Neural progenitor cell (in vitro differentiated cells): ENCODE measurements at regions not wholly inside any gene's neighbourhood (a gene's known extent, or its start where the extent isn't known, plus 50 kb on each side); places are given as distances from the start of the nearest gene placed in this dataset.

ENCODE experiments used
- DNase-seq: peaks from one replicate; pipeline ENCODE4 v3.0.0-alpha.2; 2016; ENCODE audit warnings: low spot score
- H2AFZ ChIP-seq: fragments of 200-600 bp; sonication (generic); replicated peaks from 2 replicates; pipeline ENCODE4 v1.6.1; 2016; ENCODE audit warnings: antibody characterized with exemption
- H3F3A ChIP-seq: fragments of 200-600 bp; sonication (generic); 2 replicates; pipeline ENCODE4 v1.6.1; 2016; ENCODE audit warnings: antibody characterized with exemption, low read depth
- H3K27ac ChIP-seq: fragments of 200-600 bp; sonication (generic); 2 replicates; pipeline ENCODE4 v1.5.1; 2016; ENCODE audit warnings: mild to moderate bottlenecking
- H3K27me3 ChIP-seq: fragments of 200-600 bp; sonication (generic); 2 replicates; pipeline ENCODE4 v1.6.1; 2016; ENCODE audit warnings: mild to moderate bottlenecking, moderate library complexity
- H3K36me3 ChIP-seq: fragments of 200-600 bp; sonication (generic); 2 replicates; pipeline ENCODE4 v1.5.1; 2016
- H3K4me1 ChIP-seq: fragments of 200-600 bp; sonication (generic); 2 replicates; pipeline ENCODE4 v1.6.1; 2016; ENCODE audit warnings: mixed run types
- H3K4me2 ChIP-seq: fragments of 200-600 bp; sonication (generic); 2 replicates; pipeline ENCODE4 v1.6.1; 2016
- H3K4me3 ChIP-seq: fragments of 200-600 bp; sonication (generic); 2 replicates; pipeline ENCODE4 v1.5.1; 2016
- H3K79me2 ChIP-seq: fragments of 200-600 bp; sonication (generic); 2 replicates; pipeline ENCODE4 v1.6.1; 2016; ENCODE audit warnings: low read depth
- H3K9ac ChIP-seq: fragments of 200-600 bp; sonication (generic); 2 replicates; pipeline ENCODE4 v1.6.1; 2016
- H3K9me3 ChIP-seq: fragments of 200-600 bp; sonication (generic); 2 replicates; pipeline ENCODE4 v1.5.1; 2016; ENCODE audit warnings: low read depth
- H4K20me1 ChIP-seq: fragments of 200-600 bp; sonication (generic); 2 replicates; pipeline ENCODE4 v1.6.1; 2016; ENCODE audit warnings: low read depth
- H3K27ac Mint-ChIP-seq: 3 replicates; pipeline ENCODE4 v1.8.0; 2021; ENCODE audit warnings: mixed read lengths
- H3K27me3 Mint-ChIP-seq: 2 replicates; pipeline ENCODE4 v1.8.0; 2022; ENCODE audit warnings: low read depth, mild to moderate bottlenecking, inconsistent platforms, moderate library complexity, mixed read lengths; ENCODE audit not compliant: insufficient read depth
- H3K36me3 Mint-ChIP-seq: 3 replicates; pipeline ENCODE4 v1.8.0; 2021; ENCODE audit warnings: mixed read lengths
- H3K4me1 Mint-ChIP-seq: 3 replicates; pipeline ENCODE4 v1.8.0; 2021; ENCODE audit warnings: mixed read lengths
- H3K4me3 Mint-ChIP-seq: 3 replicates; pipeline ENCODE4 v1.8.0; 2021; ENCODE audit warnings: mild to moderate bottlenecking, moderate library complexity, mixed read lengths
- H3K9me3 Mint-ChIP-seq: 3 replicates; pipeline ENCODE4 v1.8.0; 2020; ENCODE audit warnings: mixed read lengths
- EZH2 ChIP-seq: fragments of 200-600 bp; sonication (generic); IDR thresholded peaks from 2 replicates; pipeline ENCODE4 v1.6.1; 2017; ENCODE audit warnings: antibody characterized with exemption, mild to moderate bottlenecking, moderate library complexity
- EZH2phosphoT487 ChIP-seq: fragments of 200-600 bp; sonication (generic); IDR thresholded peaks from 2 replicates; pipeline ENCODE4 v1.6.1; 2017; ENCODE audit warnings: antibody characterized with exemption
- TF ChIP-seq, protein P1 (sequence below): fragments of 200-600 bp; sonication (generic); IDR thresholded peaks from 2 replicates; pipeline ENCODE4 v1.5.1; 2017; ENCODE audit warnings: antibody characterized with exemption, mild to moderate bottlenecking

DNA sequence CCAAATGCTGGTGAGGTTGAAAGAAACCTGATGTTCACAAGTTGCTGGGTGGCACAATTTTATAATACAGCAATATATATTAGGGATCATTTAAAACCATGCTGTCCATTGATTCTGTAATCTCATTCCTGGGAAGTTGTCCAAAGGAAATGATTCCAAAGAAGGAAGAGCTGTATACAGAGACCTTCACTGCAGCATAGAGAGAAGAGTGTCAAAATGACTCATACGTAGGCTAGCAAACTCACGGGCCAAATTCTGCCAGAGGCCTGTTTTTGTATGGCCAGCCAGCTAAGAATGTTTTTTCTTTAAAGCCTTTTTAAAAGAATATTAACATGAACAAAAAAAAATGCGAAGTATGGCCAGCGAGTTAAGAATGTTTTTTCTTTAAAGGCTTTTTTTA, 69.2 kb upstream of the MED13L start:
- Histone ChIP-seq H3K27me3 (no peaks in the 10 kb centered on the region), H3F3A (peaks cover 9% of the 10 kb centered on the region), H4K20me1 (no peaks in the 10 kb centered on the region), H3K9me3 (no peaks in the 10 kb centered on the region), H2AFZ (no peak overlapping the region), H3K4me2 (peak overlapping the region; percentile 48), H3K36me3 (no peaks in the 10 kb centered on the region), H3K27ac (no peak overlapping the region), H3K9ac (no peak overlapping the region), H3K4me1 (peaks cover 13% of the 10 kb centered on the region), H3K79me2 (no peaks in the 10 kb centered on the region), H3K4me3 (no peak overlapping the region)
- no peak for DNase-seq
- Mint-ChIP-seq H3K27ac (no peak overlapping the region), H3K4me1 (peaks cover 19% of the 10 kb centered on the region), H3K36me3 (peaks cover 2% of the 10 kb centered on the region), H3K27me3 (peaks cover 11% of the 10 kb centered on the region), H3K4me3 (no peak overlapping the region), H3K9me3 (peaks cover 19% of the 10 kb centered on the region)
- TF ChIP-seq, protein P1, sequence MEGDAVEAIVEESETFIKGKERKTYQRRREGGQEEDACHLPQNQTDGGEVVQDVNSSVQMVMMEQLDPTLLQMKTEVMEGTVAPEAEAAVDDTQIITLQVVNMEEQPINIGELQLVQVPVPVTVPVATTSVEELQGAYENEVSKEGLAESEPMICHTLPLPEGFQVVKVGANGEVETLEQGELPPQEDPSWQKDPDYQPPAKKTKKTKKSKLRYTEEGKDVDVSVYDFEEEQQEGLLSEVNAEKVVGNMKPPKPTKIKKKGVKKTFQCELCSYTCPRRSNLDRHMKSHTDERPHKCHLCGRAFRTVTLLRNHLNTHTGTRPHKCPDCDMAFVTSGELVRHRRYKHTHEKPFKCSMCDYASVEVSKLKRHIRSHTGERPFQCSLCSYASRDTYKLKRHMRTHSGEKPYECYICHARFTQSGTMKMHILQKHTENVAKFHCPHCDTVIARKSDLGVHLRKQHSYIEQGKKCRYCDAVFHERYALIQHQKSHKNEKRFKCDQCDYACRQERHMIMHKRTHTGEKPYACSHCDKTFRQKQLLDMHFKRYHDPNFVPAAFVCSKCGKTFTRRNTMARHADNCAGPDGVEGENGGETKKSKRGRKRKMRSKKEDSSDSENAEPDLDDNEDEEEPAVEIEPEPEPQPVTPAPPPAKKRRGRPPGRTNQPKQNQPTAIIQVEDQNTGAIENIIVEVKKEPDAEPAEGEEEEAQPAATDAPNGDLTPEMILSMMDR, result no peak
- TF ChIP-seq EZH2phosphoT487 (no peak), EZH2 (no peak)

DNA sequence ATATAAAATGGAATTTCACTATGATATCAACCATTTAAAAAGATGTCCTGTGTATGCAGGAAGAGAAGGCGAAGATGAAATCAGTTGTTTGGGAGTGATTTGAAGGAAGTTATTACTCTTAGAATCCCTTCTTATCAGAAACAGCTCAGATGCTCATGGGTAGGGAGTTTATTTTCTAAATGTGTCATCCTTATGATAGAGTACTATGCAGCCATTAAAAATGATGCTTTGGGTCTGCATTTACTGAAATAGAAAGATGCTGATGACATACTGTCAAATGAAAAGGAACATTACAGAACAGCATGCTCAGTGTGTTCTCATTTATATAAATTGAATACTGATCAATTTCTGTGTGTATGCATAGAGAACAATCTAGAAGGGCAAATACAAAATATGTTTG, 69.8 kb upstream of the MED13L start:
- Mint-ChIP-seq H3K36me3 (peaks cover 2% of the 10 kb centered on the region), H3K27me3 (peaks cover 8% of the 10 kb centered on the region), H3K27ac (no peak overlapping the region), H3K4me3 (no peak overlapping the region), H3K9me3 (peaks cover 14% of the 10 kb centered on the region), H3K4me1 (peaks cover 19% of the 10 kb centered on the region)
- no peak overlapping the region for H3K27ac ChIP-seq
- no peak overlapping the region for H3K4me3 ChIP-seq
- no peak for TF ChIP-seq EZH2
- TF ChIP-seq, protein P1, result no peak
- TF ChIP-seq EZH2phosphoT487, result no peak
- no peaks in the 10 kb centered on the region for H3K36me3 ChIP-seq
- H2AFZ ChIP-seq, result no peak overlapping the region
- H3K79me2 ChIP-seq, result no peaks in the 10 kb centered on the region
- no peaks in the 10 kb centered on the region for H3K27me3 ChIP-seq
- no peak for DNase-seq
- no peak overlapping the region for H3K9ac ChIP-seq
- H3K9me3 ChIP-seq, result no peaks in the 10 kb centered on the region
- H3K4me2 ChIP-seq, result no peak overlapping the region
- H3K4me1 ChIP-seq, result peaks cover 13% of the 10 kb centered on the region
- H4K20me1 ChIP-seq, result no peaks in the 10 kb centered on the region
- peaks cover 9% of the 10 kb centered on the region for H3F3A ChIP-seq

DNA sequence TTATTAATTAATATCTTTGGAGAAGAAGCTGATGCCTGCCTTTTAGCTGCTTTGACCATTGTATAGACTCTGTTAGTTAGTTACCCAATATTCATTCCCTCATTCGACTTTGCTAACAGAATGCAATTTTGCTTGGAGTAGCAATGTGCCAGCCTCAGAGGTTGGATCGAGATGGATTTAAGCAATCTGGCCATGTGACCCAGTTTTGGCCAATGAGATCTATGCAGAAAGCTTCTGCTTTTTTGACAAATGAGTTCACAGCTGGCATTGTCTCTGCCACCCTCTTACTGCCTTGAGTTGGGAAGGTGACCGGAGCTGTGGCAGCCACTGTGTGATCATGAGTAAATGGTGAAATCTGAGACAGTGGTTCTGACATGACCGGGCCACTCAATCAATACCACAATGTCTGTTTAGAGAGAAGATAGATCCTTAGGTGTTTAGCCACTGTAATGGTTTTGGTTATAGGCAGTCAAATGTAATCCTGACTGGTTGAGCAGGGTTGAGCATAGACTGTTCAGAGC, 74.9 kb upstream of the MED13L start:
- Mint-ChIP-seq H3K9me3 (no peaks in the 10 kb centered on the region), H3K36me3 (no peaks in the 10 kb centered on the region), H3K27ac (no peak overlapping the region), H3K4me1 (peaks cover 2% of the 10 kb centered on the region), H3K4me3 (no peak overlapping the region), H3K27me3 (peaks cover 4% of the 10 kb centered on the region)
- no peaks in the 10 kb centered on the region for H3F3A ChIP-seq
- no peaks in the 10 kb centered on the region for H3K36me3 ChIP-seq
- no peak overlapping the region for H3K4me3 ChIP-seq
- H2AFZ ChIP-seq, result no peak overlapping the region
- no peaks in the 10 kb centered on the region for H3K27me3 ChIP-seq
- TF ChIP-seq EZH2 (no peak), EZH2phosphoT487 (no peak)
- TF ChIP-seq, protein P1, result no peak
- H4K20me1 ChIP-seq, result no peaks in the 10 kb centered on the region
- H3K79me2 ChIP-seq, result no peaks in the 10 kb centered on the region
- H3K4me1 ChIP-seq, result no peaks in the 10 kb centered on the region
- no peak overlapping the region for H3K9ac ChIP-seq
- H3K4me2 ChIP-seq, result no peak overlapping the region
- DNase-seq, result no peak
- H3K9me3 ChIP-seq, result no peaks in the 10 kb centered on the region
- no peak overlapping the region for H3K27ac ChIP-seq
